IMR-90 (cell line): ENCODE measurements at regions not wholly inside any gene's neighbourhood (a gene's known extent, or its start where the extent isn't known, plus 50 kb on each side); places are given as distances from the start of the nearest gene placed in this dataset.

Experiments
- ATAC-seq: fragments of 200-7000 bp; cut with Tn5 transposase; 2 replicates; pipeline ENCODE4 v1.9.1; 2020; ENCODE audit warnings: low read depth, mild to moderate bottlenecking, moderate library complexity
- BruUV-seq: library from RNA; stranded (reverse); fragments of 400-500 nt; replicated peaks from 2 replicates; lab custom pipeline; 2021; lab: Mats Ljungman, UMichigan
- CTCF ChIA-PET: fragments of 300-600 bp; formaldehyde crosslinking; extraction: SDS; loops from one replicate; lab custom pipeline; 2021; ENCODE audit warnings: antibody characterized with exemption; lab: Yijun Ruan, JAX
- POLR2A ChIA-PET: fragments of 300-600 bp; sonication (Branson Sonifier 250); formaldehyde crosslinking; loops from one replicate; lab custom pipeline; 2022; ENCODE audit warnings: antibody characterized with exemption; ENCODE audit not compliant: unreplicated experiment; lab: Charles Lee
- DNase-seq: peaks from one replicate; pipeline ENCODE4 v3.0.0; 2013
- H2AFZ ChIP-seq: replicated peaks from 2 replicates; pipeline ENCODE3; 2013; ENCODE audit warnings: low read length, mild to moderate bottlenecking; ENCODE audit not compliant: poor library complexity
- H2AK5ac ChIP-seq: 2 replicates; pipeline ENCODE4 v1.6.1; 2013; ENCODE audit warnings: low read depth, low read length, inconsistent platforms
- H2AK9ac ChIP-seq: replicated peaks from 2 replicates; pipeline ENCODE3; 2013; ENCODE audit warnings: mild to moderate bottlenecking, low read depth, low read length, moderate library complexity; ENCODE audit not compliant: poor library complexity
- H2BK120ac ChIP-seq: 2 replicates; pipeline ENCODE4 v1.6.1; 2013; ENCODE audit warnings: low read depth, low read length, inconsistent platforms
- H2BK15ac ChIP-seq: 3 replicates; pipeline ENCODE4 v1.6.1; 2013; ENCODE audit warnings: low read depth, low read length, inconsistent platforms
- H2BK20ac ChIP-seq: 2 replicates; pipeline ENCODE4 v1.6.1; 2013; ENCODE audit warnings: low read depth, mild to moderate bottlenecking, inconsistent platforms, low read length, moderate library complexity
- H2BK5ac ChIP-seq: 2 replicates; pipeline ENCODE4 v1.6.1; 2013; ENCODE audit warnings: mild to moderate bottlenecking, low read depth, low read length, inconsistent platforms; ENCODE audit not compliant: poor library complexity, severe bottlenecking
- H3K14ac ChIP-seq: replicated peaks from 2 replicates; pipeline ENCODE4 v1.6.1; 2013; ENCODE audit warnings: low read depth, low read length, inconsistent platforms
- H3K18ac ChIP-seq: 2 replicates; pipeline ENCODE4 v1.6.1; 2013; ENCODE audit warnings: low read depth, low read length, control low read depth
- H3K23ac ChIP-seq: 2 replicates; pipeline ENCODE4 v1.6.1; 2013; ENCODE audit warnings: low read depth, low read length, inconsistent platforms
- H3K27ac ChIP-seq: 2 replicates; pipeline ENCODE4 v1.5.1; 2013; ENCODE audit warnings: mild to moderate bottlenecking, control low read depth, low read length; ENCODE audit not compliant: insufficient read depth
- H3K27me3 ChIP-seq: 2 replicates; pipeline ENCODE4 v1.6.1; 2013; ENCODE audit warnings: low read length; ENCODE audit not compliant: control insufficient read depth, insufficient read depth
- H3K36me3 ChIP-seq: 2 replicates; pipeline ENCODE4 v1.6.1; 2013; ENCODE audit warnings: low read length, mixed read lengths; ENCODE audit not compliant: control insufficient read depth, insufficient read depth
- H3K4ac ChIP-seq: 2 replicates; pipeline ENCODE4 v1.6.1; 2013; ENCODE audit warnings: low read depth, low read length, inconsistent platforms
- H3K4me1 ChIP-seq: 2 replicates; pipeline ENCODE4 v1.6.1; 2013; ENCODE audit warnings: low read length, mixed read lengths; ENCODE audit not compliant: control insufficient read depth, insufficient read depth
- H3K4me2 ChIP-seq: 2 replicates; pipeline ENCODE4 v1.6.1; 2013; ENCODE audit warnings: low read depth, mild to moderate bottlenecking, control low read depth, low read length, moderate library complexity
- H3K4me3 ChIP-seq: 2 replicates; pipeline ENCODE4 v1.5.1; 2013; ENCODE audit warnings: low read depth, mild to moderate bottlenecking, control low read depth, low read length, moderate library complexity; ENCODE audit not compliant: insufficient read depth
- H3K56ac ChIP-seq: 2 replicates; pipeline ENCODE4 v1.6.1; 2013; ENCODE audit warnings: low read length, inconsistent platforms; ENCODE audit not compliant: insufficient read depth; ENCODE audit errors: extremely low read depth
- H3K79me1 ChIP-seq, 2 experiments: 2 replicates each; pipeline ENCODE4 v1.6.1; 2013; ENCODE audit warnings: low read length in 2 of 2, inconsistent platforms in 1 of 2, low read depth in 1 of 2
- H3K9ac ChIP-seq: 2 replicates; pipeline ENCODE4 v1.6.1; 2013; ENCODE audit warnings: low read depth, low read length, control low read depth
- H3K9me1 ChIP-seq: 2 replicates; pipeline ENCODE4 v1.6.1; 2013; ENCODE audit warnings: low read length, inconsistent platforms; ENCODE audit not compliant: insufficient read depth
- H3K9me3 ChIP-seq: 2 replicates; pipeline ENCODE4 v1.6.1; 2013; ENCODE audit warnings: low read length; ENCODE audit not compliant: control insufficient read depth, insufficient read depth
- H4K20me1 ChIP-seq: 2 replicates; pipeline ENCODE4 v1.6.1; 2013; ENCODE audit warnings: low read length, inconsistent platforms; ENCODE audit not compliant: insufficient read depth
- H4K5ac ChIP-seq: 2 replicates; pipeline ENCODE4 v1.6.1; 2013; ENCODE audit warnings: mild to moderate bottlenecking, low read depth, low read length, control low read depth
- H4K8ac ChIP-seq, 2 experiments: 2 replicates each; pipeline ENCODE4 v1.6.1; 2013; ENCODE audit warnings: low read depth in 2 of 2, low read length in 2 of 2, control low read depth in 1 of 2, inconsistent platforms in 1 of 2
- H4K91ac ChIP-seq: 2 replicates; pipeline ENCODE4 v1.6.1; 2013; ENCODE audit warnings: low read depth, low read length, inconsistent platforms; ENCODE audit not compliant: insufficient read depth
- BHLHE40 ChIP-seq: fragments of 150-350 bp; IDR thresholded peaks from 2 replicates; pipeline ENCODE4 v1.6.1; 2016; ENCODE audit warnings: mild to moderate bottlenecking, low read depth, low read length
- CHD1 ChIP-seq: IDR thresholded peaks from 2 replicates; pipeline ENCODE4 v1.6.1; 2012; ENCODE audit warnings: low read depth, low read length, improper control_type of control experiment
- CTCF ChIP-seq: conservative IDR thresholded peaks from 2 replicates; pipeline ENCODE4 v1.5.1; 2012; ENCODE audit warnings: mild to moderate bottlenecking, low read depth, low read length, improper control_type of control experiment
- FOS ChIP-seq: fragments of 150-350 bp; IDR thresholded peaks from 2 replicates; pipeline ENCODE4 v1.6.1; 2016; ENCODE audit warnings: low read depth, low read length
- MAFK ChIP-seq: IDR thresholded peaks from 2 replicates; pipeline ENCODE4 v1.6.1; 2012; ENCODE audit warnings: low read depth, low read length, improper control_type of control experiment
- MAZ ChIP-seq: IDR thresholded peaks from 2 replicates; pipeline ENCODE4 v1.6.1; 2012; ENCODE audit warnings: low read depth, mild to moderate bottlenecking, low read length, improper control_type of control experiment, moderate library complexity, borderline replicate concordance
- MXI1 ChIP-seq: IDR thresholded peaks from 2 replicates; pipeline ENCODE4 v1.6.1; 2012; ENCODE audit warnings: low read depth, mild to moderate bottlenecking, low read length, moderate library complexity, borderline replicate concordance
- POLR2A ChIP-seq: IDR thresholded peaks from 2 replicates; pipeline ENCODE4 v1.6.1; 2012; ENCODE audit warnings: mild to moderate bottlenecking, low read depth, low read length
- RAD21 ChIP-seq: IDR thresholded peaks from 2 replicates; pipeline ENCODE4 v1.6.1; 2012; ENCODE audit warnings: low read length, improper control_type of control experiment
- RCOR1 ChIP-seq: IDR thresholded peaks from 2 replicates; pipeline ENCODE4 v1.6.1; 2012; ENCODE audit warnings: mild to moderate bottlenecking, low read length, improper control_type of control experiment; ENCODE audit not compliant: insufficient replicate concordance
- SMC3 ChIP-seq: fragments of 150-350 bp; IDR thresholded peaks from 2 replicates; pipeline ENCODE4 v1.6.1; 2016; ENCODE audit warnings: low read depth, mild to moderate bottlenecking, antibody characterized with exemption, low read length, moderate library complexity
- USF2 ChIP-seq: fragments of 150-350 bp; IDR thresholded peaks from 2 replicates; pipeline ENCODE4 v1.6.1; 2017; ENCODE audit warnings: mild to moderate bottlenecking, antibody characterized with exemption, low read length, low read depth
- WGBS, 2 experiments: methylation state at CpG; one replicate each; pipeline versions ENCODE4 v1.1.5 to v1.1.7; 2013; ENCODE audit warnings: missing lambda C conversion rate in 2 of 2; ENCODE audit not compliant: insufficient read length in 1 of 2; ENCODE audit errors: extremely low coverage in 2 of 2; 5-methylcytosine and 5-hydroxymethylcytosine counted together
- dilution Hi-C: fragments of 300-500 bp; cut with HindIII; formaldehyde crosslinking; loops from one replicate; pipeline ENCODE4 v1.14.3; 2018; ENCODE audit warnings: low sequenced_read_pairs; ENCODE audit not compliant: unreplicated experiment
- in situ Hi-C: fragments of 300-500 bp; cut with MboI; formaldehyde crosslinking; loops from 3 replicates; pipeline ENCODE4 v1.14.3; 2019; ENCODE audit warnings: low sequenced_read_pairs, inconsistent platforms, mixed read lengths
- intact Hi-C: fragments of 100-400 bp; cut with micrococcal nuclease; formaldehyde crosslinking; loops from 2 replicates; pipeline ENCODE4 v1.10.0; 2022

- DNase-seq (no peak), ATAC-seq (no peak)
- Histone ChIP-seq H2AK9ac (no peak overlapping the region), H3K14ac (no peak overlapping the region), H3K9me1 (no peaks in the 10 kb centered on the region), H2BK5ac (no peak overlapping the region), H4K91ac (no peak overlapping the region), H3K56ac (no peak overlapping the region), H4K8ac (no peak overlapping the region), H2AFZ (no peak overlapping the region), H3K18ac (no peak overlapping the region), H3K4me2 (no peak overlapping the region), H3K23ac (no peak overlapping the region), H3K27ac (no peak overlapping the region), H4K5ac (no peak overlapping the region), H3K27me3 (peaks cover 85% of the 10 kb centered on the region), H2BK20ac (no peak overlapping the region), H3K36me3 (no peaks in the 10 kb centered on the region), H2BK15ac (no peak overlapping the region), H3K9me3 (no peaks in the 10 kb centered on the region), H3K79me1 (no peaks in the 10 kb centered on the region), H3K4ac (no peak overlapping the region), H3K4me3 (no peak overlapping the region), H3K4me1 (no peaks in the 10 kb centered on the region), H4K20me1 (no peaks in the 10 kb centered on the region), H2AK5ac (no peak overlapping the region), H3K9ac (no peak overlapping the region), H2BK120ac (no peak overlapping the region)
- in situ Hi-C loops, result no loop called here
- POLR2A ChIA-PET, result no interaction called here
- CTCF ChIA-PET, result no interaction called here
- no TSS peak for BruUV-seq
- intact Hi-C loops, result no loop called here
- dilution Hi-C loops, result no loop called here
- TF ChIP-seq MXI1, result no peak
- TF ChIP-seq RCOR1, result no peak
- TF ChIP-seq USF2, result no peak
- TF ChIP-seq MAFK, result no peak
- no peak for TF ChIP-seq BHLHE40
- no peak for TF ChIP-seq CTCF
- no peak for TF ChIP-seq MAZ
- TF ChIP-seq POLR2A, result no peak
- no peak for TF ChIP-seq CHD1
- TF ChIP-seq SMC3, result no peak
- no peak for TF ChIP-seq FOS
- no peak for TF ChIP-seq RAD21
- no CpG with 5 or more reads among the region's 2 CpGs for WGBS, 2 experiments
These were observed 334.1 kb downstream of the RPS24 start for GRCh38 chr10:78367751-78368150.
